HG03342 (cell line): ENCODE measurements at regions not wholly inside any gene's neighbourhood (a gene's known extent, or its start where the extent isn't known, plus 50 kb on each side); places are given as distances from the start of the nearest gene placed in this dataset.

Experiments used
- ATAC-seq: cut with Tn5 transposase; IDR thresholded peaks from one replicate; pipeline ENCODE4 v1.9.1; 2021; ENCODE audit warnings: mild to moderate bottlenecking, moderate library complexity; ENCODE audit not compliant: unreplicated experiment

DNA sequence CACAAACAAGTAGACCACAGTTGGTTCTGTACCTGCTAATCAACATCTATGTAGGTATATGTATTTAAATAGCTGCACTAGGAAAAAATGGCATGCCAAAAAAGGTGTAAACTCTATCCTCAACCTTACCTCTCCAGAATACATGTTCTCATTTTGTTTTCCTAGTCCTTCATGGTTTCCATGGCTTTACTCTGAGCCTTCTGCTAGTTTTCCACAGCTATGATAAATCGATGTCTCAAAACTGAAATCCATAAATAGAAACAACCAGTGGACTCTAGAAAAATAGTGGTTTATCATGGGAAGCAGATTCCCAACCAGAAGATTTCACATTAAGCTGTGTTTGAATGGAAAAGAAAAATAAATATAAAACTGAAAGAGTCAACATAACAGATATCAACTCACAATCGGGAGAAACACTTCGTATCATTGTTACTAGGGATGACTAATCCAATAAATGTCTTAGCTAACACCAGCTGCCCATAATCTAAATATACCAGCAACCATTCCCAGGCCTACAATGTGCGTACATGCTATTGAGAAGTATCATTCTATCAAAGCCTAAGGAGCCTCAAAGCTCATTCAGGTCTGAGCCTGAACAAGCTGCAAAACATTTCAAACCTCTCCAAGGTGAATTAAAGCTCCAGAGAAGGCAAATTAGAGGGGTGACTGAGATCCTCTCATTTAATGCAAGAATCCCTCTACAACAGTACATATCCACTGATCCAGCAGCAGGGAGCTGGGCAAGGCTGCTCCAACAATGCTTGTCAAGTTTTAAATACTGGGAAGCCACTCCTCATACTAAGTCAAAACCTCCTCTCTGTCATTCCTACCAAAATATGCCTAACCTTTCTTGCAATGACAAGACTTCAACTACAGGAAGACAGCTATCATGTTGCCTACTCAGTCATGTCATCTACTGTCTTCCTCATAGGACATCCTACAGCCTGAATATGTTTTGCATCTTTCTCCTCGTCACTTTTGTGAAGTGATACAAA is 90.2 kb downstream of the KCTD12 start:
- ATAC-seq = no peak

DNA sequence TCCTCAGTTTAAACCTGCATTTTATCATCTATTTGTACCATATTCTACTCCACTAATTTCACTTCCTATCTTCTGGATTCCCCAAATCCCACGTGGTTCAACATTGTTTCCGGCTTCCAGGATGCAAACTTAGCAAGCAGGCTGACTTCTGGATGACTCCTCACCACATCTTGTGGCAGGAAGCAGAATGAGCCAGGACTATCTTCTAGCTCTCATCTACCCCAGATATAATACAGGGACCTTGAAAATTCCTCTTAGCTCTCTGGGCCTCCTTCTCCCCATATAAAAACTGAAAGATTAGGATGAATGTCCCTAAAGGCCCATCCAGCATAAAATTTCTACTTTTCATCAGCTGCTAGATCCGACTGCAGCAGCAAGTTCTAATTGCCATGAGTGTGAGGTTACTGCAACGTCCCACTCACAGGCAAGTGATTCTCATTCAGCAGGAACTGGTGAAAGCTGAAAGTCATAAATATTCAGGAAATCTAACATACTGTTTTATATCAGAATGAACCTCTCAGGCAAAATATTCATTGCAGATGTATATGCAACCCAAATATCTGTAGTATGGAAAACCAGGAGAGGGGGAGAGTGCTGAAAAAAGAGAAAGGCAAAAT is 93.4 kb downstream of the KCTD12 start:
- ATAC-seq = no peak

DNA sequence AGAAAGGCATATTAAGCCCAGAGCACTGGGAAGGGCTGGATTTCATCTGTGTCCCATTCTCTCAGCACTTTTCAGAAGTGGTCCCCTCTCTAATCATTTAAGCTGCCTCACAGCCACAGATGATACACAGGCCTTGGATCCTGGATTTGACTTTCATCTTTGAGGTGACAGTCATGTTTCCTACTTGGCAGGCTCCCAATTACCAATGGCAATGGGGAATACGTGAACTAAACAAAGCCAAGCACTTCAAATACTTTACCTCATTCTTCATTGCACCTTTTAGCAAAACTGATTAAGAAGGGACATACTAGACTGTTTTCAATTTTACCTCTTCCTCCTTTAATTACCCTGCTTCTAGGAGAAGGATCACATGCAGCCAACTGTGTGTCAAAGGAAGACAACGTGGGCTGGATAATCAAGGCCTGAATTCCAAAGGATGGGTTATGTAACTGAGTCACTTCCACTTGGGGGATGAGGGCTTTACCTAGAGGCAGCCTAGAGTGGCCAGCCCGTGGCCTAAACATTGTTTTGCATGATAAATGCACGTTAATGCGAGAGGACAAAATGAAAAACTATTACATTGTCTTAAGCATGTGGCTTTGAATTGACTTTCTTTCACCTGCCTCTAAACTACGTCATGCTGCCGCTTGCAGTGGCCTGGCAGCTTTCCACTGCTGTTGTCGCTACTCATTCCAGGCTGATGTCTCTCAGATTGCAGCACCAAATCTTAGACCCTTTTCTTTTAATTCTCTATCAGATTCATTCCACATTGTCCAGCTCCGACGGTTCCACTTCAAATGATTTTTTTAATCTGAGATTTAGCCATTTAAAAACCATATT is 95.0 kb downstream of the KCTD12 start:
- no peak for ATAC-seq

DNA sequence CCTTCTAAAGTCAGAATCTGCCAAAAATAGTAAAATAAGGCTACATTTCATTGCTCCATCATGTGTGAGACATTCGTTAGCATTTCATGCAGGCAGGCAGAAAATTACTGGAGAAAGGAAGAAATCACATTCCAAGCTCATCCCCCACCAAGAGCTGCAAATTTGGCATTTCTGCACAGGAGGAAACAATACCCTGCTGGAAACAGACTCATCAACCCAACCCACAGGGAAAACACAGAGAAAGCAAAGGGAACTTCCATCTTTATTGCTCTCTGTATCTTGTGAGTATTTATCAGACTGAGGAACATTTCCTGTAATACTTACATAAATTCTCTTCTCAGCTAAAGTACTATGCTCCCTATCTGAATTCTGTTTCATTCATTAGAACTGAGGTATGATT is 95.7 kb downstream of the KCTD12 start:
- ATAC-seq = no peak

DNA sequence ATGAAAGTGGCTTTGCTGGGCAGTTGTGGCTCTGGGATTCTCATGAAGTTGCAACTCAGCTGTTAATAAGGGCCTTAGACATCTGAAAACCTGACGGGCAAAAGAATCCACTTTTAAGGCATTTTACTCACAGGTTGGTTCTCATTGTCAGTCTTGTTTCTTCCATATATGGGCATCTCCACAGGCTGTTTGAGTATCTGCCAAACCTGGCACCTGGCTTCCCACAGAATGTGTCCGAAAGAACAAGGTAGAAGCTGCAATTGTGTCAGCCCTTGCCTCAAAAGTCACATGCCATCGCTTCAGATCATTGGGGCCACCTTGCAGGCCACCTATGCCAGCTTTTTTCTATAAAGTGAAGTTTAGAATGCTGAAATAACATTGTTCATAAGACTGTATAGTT is 102.4 kb downstream of the KCTD12 start:
- ATAC-seq = no peak

DNA sequence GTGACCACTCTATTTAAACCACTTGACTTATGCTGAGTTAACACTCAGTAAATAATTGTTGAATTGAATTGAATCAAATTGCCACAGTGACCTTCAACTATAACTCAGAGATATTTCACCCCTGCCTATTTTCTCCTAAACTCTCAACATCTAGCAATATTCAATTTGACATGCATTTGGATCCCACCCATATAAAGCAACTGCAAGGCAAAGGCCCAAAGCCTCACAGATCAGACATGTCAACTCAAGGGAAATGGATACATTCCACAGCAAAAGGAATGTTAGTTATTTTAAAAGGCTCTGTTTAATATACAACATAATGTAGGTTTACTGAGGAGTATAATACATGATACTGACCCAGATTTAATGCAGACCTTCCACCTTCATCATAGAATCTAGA is 107.4 kb downstream of the KCTD12 start:
- ATAC-seq = no peak

DNA sequence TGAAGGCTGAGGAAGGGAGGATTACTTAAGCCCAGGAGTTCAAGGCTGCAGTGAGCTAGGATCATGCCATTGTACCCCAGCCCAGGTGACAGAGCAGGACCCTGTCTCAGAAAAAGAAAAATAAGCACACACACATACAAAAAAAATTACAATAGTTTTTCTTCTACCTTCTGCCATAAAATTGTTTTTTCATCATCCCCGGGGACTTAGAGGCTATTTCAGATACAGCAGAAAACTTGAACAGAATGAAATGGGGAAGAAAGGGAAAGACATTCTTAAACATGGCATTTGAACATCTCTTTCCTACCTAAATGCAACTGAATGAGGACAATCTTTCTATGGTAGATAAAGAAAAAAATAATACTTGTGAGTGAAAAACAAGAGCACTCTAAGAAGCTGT is 109.1 kb downstream of the KCTD12 start:
- no peak for ATAC-seq

DNA sequence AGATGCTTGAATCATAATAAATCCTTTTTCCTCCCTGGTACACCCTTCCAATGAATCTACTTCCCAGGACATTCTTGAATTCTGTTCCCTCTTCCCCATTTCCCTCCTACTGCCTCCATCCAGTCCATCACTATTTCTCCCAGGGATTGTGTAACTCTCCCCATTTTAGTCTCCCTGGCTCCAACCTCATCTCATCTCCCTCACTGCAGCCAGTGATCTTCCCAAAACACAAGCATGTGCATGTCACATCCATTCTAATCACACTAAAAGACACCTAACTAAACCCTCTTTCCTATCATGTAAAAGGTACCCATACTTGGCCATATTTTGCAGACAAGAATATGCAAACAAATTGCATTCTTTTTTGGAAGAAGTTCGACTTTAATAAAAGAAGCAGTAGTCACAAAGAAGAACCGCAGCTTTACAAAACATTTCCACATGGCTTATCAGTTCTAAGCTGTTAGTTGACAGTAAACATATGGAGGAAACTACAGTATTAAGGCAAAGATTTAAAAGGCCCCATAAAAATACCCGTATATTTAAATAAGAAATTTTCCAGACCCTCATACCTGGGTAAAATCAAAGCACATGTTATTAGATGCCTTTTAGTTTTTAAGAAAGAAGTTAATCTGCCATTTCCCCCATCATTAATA is 111.0 kb downstream of the KCTD12 start:
- no peak for ATAC-seq

DNA sequence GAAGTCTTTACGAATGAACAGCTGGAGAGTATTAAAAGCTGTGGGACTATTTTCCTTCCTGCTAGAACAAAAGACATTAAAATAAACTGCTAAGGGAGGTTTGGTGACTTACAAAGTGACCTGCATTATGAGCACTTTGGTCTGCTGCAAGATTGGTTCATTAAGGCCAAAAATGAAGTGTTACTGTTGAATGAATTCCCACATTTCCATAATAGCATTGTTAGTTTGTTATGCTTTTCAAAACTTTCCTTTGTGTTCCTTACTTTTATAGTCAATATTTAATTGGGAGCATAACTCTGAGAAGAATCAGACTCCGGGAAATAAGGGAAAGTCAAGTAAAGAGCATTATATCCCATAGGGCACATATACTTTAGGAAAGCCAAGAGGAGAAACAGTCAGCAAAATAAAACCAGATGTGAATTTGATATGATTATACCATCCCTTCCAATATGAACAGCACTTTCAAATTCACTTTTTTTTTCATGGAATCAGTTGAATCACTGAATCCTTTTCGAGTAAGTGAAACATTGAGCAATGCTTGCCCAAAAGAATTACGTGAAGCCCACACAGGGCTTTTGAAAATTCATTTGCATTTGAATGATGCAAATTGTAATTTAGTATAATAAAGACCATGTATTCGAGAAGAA is 112.6 kb downstream of the KCTD12 start:
- no peak for ATAC-seq

DNA sequence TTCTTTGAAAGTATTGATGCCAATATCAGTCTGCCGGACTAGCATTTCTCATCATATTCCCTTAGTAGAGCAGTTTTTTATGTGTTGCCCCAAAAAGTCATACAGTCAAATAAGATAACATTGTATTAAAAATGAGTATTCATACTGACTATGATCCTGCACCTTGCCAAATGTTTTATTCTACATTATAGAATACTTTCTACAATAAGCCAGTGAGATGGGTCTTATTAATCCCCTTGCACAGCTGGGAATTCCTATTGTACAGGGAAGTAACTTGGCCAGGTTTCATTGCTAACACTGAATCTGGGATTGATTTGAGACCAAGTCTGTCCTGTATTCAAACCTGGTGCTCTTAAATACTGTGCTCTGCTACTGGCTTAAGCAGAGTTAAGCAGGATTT is 114.0 kb downstream of the KCTD12 start:
- ATAC-seq = no peak

DNA sequence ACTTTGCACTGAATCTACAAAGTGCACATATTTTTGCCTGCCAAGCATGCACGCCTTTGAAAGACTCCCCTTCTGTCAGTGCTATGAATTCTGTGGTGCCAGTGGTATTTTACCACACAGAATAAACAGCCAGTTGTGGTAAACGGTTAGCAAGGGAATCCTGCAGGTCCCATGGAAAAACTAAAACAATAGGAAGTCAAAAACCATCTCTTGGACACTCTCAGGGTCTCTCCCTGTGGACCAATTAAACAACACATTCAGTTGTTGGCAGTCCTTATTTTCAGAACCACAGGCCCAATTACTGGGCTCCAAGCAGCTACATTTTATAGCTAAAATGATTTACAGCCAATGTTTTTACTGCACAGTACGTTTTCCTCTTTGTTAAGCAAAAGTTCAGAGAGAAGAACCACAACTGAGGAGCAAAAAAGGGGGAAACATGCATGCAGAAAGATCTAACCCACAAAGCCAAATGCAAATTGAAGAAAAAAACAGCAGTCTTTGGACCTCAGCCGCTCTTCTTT is 116.9 kb downstream of the KCTD12 start:
- ATAC-seq = no peak

DNA sequence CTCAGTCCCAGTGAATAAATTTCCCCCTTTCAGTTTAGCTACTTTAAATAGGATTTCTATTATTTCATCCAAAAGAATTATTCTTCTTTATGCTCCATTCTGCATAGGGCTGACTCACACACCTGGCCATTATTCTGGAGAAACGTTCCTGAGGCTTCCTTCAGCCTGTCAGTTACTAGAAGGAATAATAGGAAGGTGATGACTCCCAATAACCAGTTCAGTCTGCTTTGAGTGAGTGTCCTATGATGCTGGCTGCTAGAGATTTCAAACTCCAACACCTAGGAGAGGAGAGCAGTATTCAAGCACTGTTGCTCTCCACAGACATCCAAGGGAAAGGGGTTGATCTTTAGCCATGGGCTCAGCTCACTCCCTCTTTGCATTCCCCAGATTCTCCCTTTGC is 117.8 kb downstream of the KCTD12 start:
- ATAC-seq = no peak

DNA sequence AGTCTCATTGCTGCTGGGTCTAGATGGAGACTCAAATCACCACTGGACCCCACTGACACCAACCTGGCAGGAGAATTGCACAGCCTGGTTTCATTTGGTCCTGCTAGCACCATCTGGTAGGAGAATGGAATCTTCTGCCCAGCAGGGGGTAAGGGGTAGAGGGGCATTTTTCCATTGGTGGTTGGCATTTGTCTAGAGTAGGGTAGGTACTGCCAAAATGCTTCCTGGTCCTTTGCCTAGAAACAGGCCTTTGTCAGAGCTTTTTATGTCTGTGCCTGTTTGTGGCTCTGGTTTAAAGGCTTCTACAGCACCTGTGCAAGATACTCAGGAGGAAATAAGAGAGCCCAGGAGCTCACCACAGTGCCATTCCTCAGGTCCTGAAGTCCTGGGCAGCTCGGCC is 121.3 kb downstream of the KCTD12 start:
- no peak for ATAC-seq

DNA sequence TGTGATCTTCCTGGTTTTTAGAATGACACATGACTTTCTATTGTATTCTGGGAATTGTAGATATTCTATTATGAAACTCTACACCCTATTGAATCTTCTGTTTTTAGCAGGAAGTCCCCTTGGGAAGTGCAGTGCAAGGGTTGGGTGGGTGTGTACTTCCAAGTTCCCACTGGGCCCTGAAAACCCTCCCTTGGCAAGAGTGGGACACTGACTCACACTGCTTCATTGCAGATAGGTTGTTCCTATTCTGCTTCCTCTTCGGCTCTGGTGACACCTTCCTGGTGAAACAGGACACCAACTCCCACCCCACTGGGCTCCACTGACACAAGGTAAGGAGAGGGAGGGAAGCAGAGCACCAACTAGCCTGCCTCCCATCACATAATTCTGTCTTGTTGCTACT is 121.8 kb downstream of the KCTD12 start:
- no peak for ATAC-seq

DNA sequence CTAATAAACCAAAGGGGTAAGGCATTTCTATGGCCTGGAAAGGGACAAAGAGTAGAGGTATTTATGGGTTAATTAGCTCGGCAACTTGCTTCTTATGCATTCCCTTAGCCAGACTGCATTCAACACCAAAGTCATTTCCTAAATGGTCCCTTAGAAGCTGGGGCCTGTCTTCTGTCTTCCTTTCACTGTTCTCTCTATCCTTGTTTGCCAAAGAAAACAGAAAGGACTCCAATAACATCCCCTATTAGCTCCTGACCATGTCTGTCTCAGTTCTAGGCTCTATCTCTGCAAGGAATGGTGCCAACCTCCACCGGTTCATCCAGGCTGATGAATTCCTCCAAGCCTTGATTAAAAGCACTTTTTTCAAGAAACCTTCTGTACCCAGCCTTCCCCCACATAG is 123.5 kb downstream of the KCTD12 start:
- no peak for ATAC-seq

DNA sequence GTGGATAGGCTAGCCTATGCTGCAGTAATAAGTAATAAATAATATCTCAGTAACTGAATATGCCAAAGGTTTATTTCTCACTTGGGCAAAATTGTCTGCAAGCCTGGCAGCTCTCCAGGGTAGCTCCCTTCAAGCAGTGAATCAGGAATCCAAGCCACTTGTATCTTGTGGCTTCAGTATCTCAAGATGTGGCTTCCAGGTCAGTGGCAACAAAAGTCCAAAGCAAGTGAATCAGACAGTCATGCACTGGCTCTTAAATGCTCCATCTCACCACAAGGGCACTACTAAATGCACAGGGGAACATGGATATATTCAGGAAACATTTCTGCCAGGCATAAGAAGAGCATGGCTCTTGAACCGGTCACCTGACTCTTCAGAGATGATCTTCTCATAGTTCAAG is 126.3 kb downstream of the KCTD12 start:
- ATAC-seq = no peak

DNA sequence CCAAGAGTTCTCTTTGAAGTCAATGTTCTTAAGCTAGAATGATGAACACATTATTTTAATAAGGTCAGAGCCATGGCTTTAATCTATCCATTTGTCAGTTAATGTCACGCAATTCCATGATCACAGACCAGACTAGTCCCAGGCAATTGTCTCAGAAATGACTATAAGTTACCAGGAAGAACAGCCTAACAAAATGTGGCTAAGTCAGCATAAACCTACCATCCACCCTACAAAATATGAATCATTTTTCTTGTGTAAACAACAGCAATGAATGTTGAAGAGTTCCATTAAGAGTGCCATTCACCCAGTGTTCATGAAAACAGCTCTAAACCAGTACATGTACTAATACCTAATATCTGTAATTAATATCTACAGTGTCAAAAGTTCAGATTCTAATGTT is 127.5 kb downstream of the KCTD12 start:
- no peak for ATAC-seq

DNA sequence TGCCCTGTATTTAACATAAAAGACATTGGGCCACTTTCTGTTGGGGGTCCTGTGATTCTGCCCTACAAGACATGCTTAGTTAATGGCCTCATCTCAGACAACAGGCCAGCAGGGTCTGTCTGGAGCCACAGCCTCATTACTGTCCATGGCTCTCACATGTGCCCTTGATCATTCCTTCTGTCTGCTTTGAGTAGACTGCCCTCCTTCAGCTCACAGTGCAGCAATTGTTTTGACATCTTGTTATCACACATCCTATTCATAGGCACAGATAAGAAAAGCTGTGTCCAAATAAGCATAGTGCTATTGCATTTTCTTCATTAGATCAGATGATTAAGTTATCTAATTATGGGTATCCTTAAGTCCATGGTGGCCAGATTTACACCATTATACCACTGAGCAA is 127.9 kb downstream of the KCTD12 start:
- no peak for ATAC-seq

DNA sequence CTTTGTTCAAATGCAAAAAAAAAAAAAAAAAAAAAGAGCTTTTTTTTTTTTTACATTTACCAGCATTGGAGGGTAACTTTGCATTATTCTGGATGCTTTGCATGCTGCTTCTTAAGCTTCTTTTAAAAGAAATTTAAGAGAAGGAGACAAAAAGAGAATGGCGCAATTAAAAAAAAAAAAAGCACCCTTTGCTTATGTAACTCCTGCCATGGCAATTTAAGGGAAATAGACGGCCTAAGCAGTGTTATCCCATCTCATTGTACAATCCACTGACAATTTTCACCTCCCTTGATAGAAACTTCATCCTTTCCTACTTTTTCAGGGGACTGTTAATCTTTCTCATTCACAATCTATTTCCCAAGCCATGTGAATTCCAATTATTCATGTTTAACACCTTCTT is 129.8 kb downstream of the KCTD12 start:
- ATAC-seq = no peak

DNA sequence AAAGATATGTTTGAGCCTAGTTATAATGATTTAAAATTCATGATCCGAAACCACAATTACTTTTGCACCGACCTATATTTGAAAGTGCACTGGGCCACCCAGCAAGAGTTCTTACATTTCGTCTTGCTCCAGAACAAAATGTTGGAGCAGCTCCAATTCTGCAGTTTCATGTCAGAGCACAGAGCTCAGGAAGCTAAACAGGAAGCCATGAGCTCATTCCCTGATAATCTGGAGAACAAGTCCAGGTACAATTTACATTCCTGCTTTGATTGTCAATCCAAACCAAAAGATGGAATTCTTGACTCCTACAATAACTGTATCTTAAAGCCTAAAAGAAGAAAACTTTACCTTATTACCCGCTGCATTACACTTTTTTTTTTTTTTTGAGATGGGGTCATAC is 131.8 kb downstream of the KCTD12 start:
- no peak for ATAC-seq
